Left lung (tissue), 4 donors: ENCODE measurements at regions not wholly inside any gene's neighbourhood (a gene's known extent, or its start where the extent isn't known, plus 50 kb on each side); places are given as distances from the start of the nearest gene placed in this dataset.

Experiments used
- ATAC-seq: fragments of 200-7000 bp; cut with Tn5 transposase; one replicate; pipeline ENCODE4 v1.9.1; 2020; ENCODE audit warnings: moderate library complexity
- DNase-seq, 4 donors: peaks; one replicate each; pipeline ENCODE4 v3.0.0-alpha.2; 2013 to 2020
- H3K27ac ChIP-seq, 2 donors: fragments of 200-600 bp; sonication (generic) in 1 of 2; one replicate each; pipeline versions ENCODE4 v1.5.0 to v1.8.0; 2020 to 2021
- H3K27me3 ChIP-seq, 2 donors: fragments of 200-600 bp; sonication (generic) in 1 of 2; one replicate each; pipeline versions ENCODE4 v1.5.0 to v1.8.0; 2020 to 2021
- H3K36me3 ChIP-seq, 2 donors: fragments of 200-600 bp; sonication (generic) in 1 of 2; one replicate each; pipeline versions ENCODE4 v1.5.0 to v1.8.0; 2020 to 2021
- H3K4me1 ChIP-seq, 2 donors: fragments of 200-600 bp; one replicate each; pipeline ENCODE4 v1.8.0; 2021
- H3K4me3 ChIP-seq, 2 donors: fragments of 200-600 bp; sonication (generic) in 1 of 2; one replicate each; pipeline versions ENCODE4 v1.5.0 to v1.8.0; 2020 to 2021; ENCODE audit warnings: mild to moderate bottlenecking in 1 of 2
- H3K9me3 ChIP-seq, 2 donors: fragments of 200-600 bp; sonication (generic) in 1 of 2; one replicate each; pipeline versions ENCODE4 v1.5.0 to v1.8.0; 2020 to 2021
- CTCF ChIP-seq, 2 donors: fragments of 200-600 bp; sonication (generic) in 1 of 2; IDR thresholded peaks; one replicate each; pipeline versions ENCODE4 v1.5.0 to v1.8.0; 2021; ENCODE audit warnings: antibody characterized with exemption in 2 of 2
- intact Hi-C, 2 donors: fragments of 100-400 bp; cut with DNase I; formaldehyde crosslinking; loops; one replicate each; pipeline versions ENCODE4 v1.11.2 to v1.14.2; 2022
- donor health status: DM: no; HTN: yes; CAD: no.
- donor health status: DM: no; HTN: no; CAD: no.

- H3K27ac ChIP-seq, result no peak overlapping the region
- H3K36me3 ChIP-seq, result no peaks in the 10 kb centered on the region
- no peaks in the 10 kb centered on the region for H3K27me3 ChIP-seq
- H3K9me3 ChIP-seq, result no peaks in the 10 kb centered on the region
- no peak for ATAC-seq
- DNase-seq, result no peak
- intact Hi-C loops, result no loop called here
- peaks cover 0 to 4% of the 10 kb centered on the region in 2 donors for H3K4me1 ChIP-seq
- H3K4me3 ChIP-seq, result no peak overlapping the region
- no peak for TF ChIP-seq CTCF (IDR thresholded peaks at IDR 0.05)
Observed at GRCh38 chr10:110379831-110380230, 75.1 kb upstream of the SMNDC1 start.

GRCh38 chr10:110380293-110380692 is 75.6 kb upstream of the SMNDC1 start:
- intact Hi-C loops, result no loop called here
- H3K36me3 ChIP-seq, result no peaks in the 10 kb centered on the region
- H3K9me3 ChIP-seq, result no peaks in the 10 kb centered on the region
- no peak for ATAC-seq
- no peaks in the 10 kb centered on the region for H3K27me3 ChIP-seq
- TF ChIP-seq CTCF (IDR thresholded peaks at IDR 0.05), result no peak
- peaks cover 0 to 4% of the 10 kb centered on the region in 2 donors for H3K4me1 ChIP-seq
- H3K4me3 ChIP-seq, result no peak overlapping the region
- DNase-seq, result no peak
- no peak overlapping the region for H3K27ac ChIP-seq

GRCh38 chr10:110382695-110383094 is 78.0 kb upstream of the SMNDC1 start:
- no peaks in the 10 kb centered on the region for H3K36me3 ChIP-seq
- DNase-seq, result no peak
- no peak overlapping the region for H3K4me3 ChIP-seq
- H3K9me3 ChIP-seq, result no peaks in the 10 kb centered on the region
- H3K27me3 ChIP-seq, result no peaks in the 10 kb centered on the region
- no peak for ATAC-seq
- H3K4me1 ChIP-seq, result no peaks in the 10 kb centered on the region
- intact Hi-C loops, result no loop called here
- no peak for TF ChIP-seq CTCF (IDR thresholded peaks at IDR 0.05)
- H3K27ac ChIP-seq, result no peak overlapping the region

DNA sequence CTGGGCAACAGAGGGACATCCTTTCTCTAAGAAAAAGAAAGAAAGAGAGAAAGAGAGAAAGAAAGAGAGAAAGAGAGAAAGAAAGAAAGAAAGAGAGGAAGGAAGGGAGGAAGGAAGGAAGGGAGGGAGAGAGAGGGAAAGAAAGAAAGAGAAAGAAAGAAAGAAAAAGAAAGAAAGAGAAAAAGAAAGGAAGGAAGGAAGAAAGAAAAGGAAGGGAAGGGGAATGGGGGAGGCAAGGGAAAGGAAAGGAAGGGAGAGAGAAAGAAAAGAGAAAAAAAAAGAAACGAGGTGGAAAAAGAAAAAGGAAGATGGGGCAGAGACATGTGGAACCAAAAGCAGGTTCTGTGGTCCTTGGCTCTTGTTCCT is 82.9 kb upstream of the SMNDC1 start:
- intact Hi-C loops, result no loop called here
- no peak for DNase-seq
- Histone ChIP-seq H3K4me1 (peaks cover 1 to 21% of the 10 kb centered on the region in 2 donors), H3K36me3 (no peaks in the 10 kb centered on the region), H3K27ac (no peak overlapping the region), H3K27me3 (no peaks in the 10 kb centered on the region), H3K9me3 (no peaks in the 10 kb centered on the region), H3K4me3 (no peak overlapping the region)
- TF ChIP-seq CTCF (IDR thresholded peaks at IDR 0.05), result no peak
- no peak for ATAC-seq

DNA sequence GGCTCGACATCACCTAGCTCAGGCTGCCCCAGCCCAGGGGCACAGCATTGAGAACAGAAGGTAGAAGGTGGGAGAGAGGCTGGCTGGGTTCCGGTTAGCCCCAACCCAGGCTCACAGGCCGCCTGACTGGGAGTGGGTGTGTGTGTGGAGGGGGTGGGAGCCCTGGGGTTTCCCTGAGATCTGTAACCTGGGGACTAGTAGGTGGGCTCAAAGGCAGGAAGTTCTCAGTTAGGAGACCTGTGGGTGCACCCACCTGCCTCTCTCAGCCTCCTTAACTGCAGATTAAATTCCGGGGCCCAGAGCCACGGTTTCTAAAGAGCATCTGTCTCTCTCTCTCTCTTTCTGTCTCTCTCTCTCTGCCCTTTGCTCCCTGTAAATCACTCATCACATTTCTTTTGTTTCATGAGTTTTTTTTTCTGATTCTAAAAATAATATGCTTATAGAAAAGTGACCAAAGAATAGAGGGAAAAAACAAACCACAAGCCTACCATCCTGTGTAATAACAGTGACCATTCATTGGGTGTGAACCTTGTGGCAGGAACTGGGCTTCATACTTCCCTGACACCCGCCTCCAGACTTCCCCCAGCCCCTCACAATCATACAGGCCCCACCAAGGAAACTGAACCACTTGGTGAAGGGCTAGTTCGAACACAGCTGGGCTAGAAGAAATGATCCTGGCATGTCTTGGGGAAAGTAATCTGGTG is 83.4 kb upstream of the SMNDC1 start:
- intact Hi-C loops, result no loop called here
- H3K36me3 ChIP-seq, result no peaks in the 10 kb centered on the region
- ATAC-seq, result no peak
- no peaks in the 10 kb centered on the region for H3K27me3 ChIP-seq
- DNase-seq, result peak in 1 of 4 donors; percentile 21
- peaks cover 6 to 27% of the 10 kb centered on the region in 2 donors for H3K4me1 ChIP-seq
- H3K4me3 ChIP-seq, result no peak overlapping the region
- H3K9me3 ChIP-seq, result no peaks in the 10 kb centered on the region
- no peak overlapping the region for H3K27ac ChIP-seq
- no peak for TF ChIP-seq CTCF (IDR thresholded peaks at IDR 0.05)
